Osteocyte (in vitro differentiated cells): ENCODE measurements at regions not wholly inside any gene's neighbourhood (a gene's known extent, or its start where the extent isn't known, plus 50 kb on each side); places are given as distances from the start of the nearest gene placed in this dataset.

Experiments used
- DNase-seq: peaks from one replicate; pipeline ENCODE4 v3.0.0; 2021; ENCODE audit warnings: mixed read lengths; ENCODE audit not compliant: unreplicated experiment; ENCODE audit errors: extremely low spot score
- H3K27ac Mint-ChIP-seq: one replicate; pipeline ENCODE4 v1.8.0; 2021; ENCODE audit warnings: mild to moderate bottlenecking, mixed read lengths; ENCODE audit not compliant: unreplicated experiment
- H3K27me3 Mint-ChIP-seq: one replicate; pipeline ENCODE4 v1.8.0; 2021; ENCODE audit warnings: mixed read lengths; ENCODE audit not compliant: unreplicated experiment
- H3K36me3 Mint-ChIP-seq: one replicate; pipeline ENCODE4 v1.8.0; 2021; ENCODE audit warnings: mixed read lengths; ENCODE audit not compliant: unreplicated experiment
- H3K4me1 Mint-ChIP-seq: one replicate; pipeline ENCODE4 v1.8.0; 2021; ENCODE audit warnings: mixed read lengths; ENCODE audit not compliant: unreplicated experiment
- H3K4me3 Mint-ChIP-seq: one replicate; pipeline ENCODE4 v1.8.0; 2021; ENCODE audit warnings: mild to moderate bottlenecking, moderate library complexity, mixed read lengths; ENCODE audit not compliant: unreplicated experiment
- H3K9me3 Mint-ChIP-seq: one replicate; pipeline ENCODE4 v1.8.0; 2021; ENCODE audit warnings: mixed read lengths; ENCODE audit not compliant: unreplicated experiment
- CTCF ChIP-seq: fragments of 200-600 bp; sonication (generic); IDR thresholded peaks from 2 replicates; pipeline ENCODE4 v1.5.0; 2021; ENCODE audit warnings: antibody characterized with exemption, mild to moderate bottlenecking, moderate library complexity

GRCh38 chr2:22217881-22218280 lies 1094.1 kb downstream of the TDRD15 start:
- no peaks in the 10 kb centered on the region for H3K36me3 Mint-ChIP-seq
- no peak for TF ChIP-seq CTCF
- peaks cover 11% of the 10 kb centered on the region for H3K9me3 Mint-ChIP-seq
- no peaks in the 10 kb centered on the region for H3K4me1 Mint-ChIP-seq
- H3K27me3 Mint-ChIP-seq = no peaks in the 10 kb centered on the region
- no peak for DNase-seq
- H3K27ac Mint-ChIP-seq = no peak overlapping the region
- H3K4me3 Mint-ChIP-seq = no peak overlapping the region

- Mint-ChIP-seq H3K27ac (no peak overlapping the region), H3K36me3 (no peaks in the 10 kb centered on the region), H3K9me3 (peaks cover 18% of the 10 kb centered on the region), H3K4me1 (no peaks in the 10 kb centered on the region), H3K4me3 (no peak overlapping the region), H3K27me3 (no peaks in the 10 kb centered on the region)
- no peak for DNase-seq
- no peak for TF ChIP-seq CTCF
Observed at GRCh38 chr2:22221006-22221405, 1097.2 kb downstream of the TDRD15 start.

GRCh38 chr2:22238967-22239366 lies 1115.2 kb downstream of the TDRD15 start:
- Mint-ChIP-seq H3K4me3 (no peak overlapping the region), H3K27me3 (no peaks in the 10 kb centered on the region), H3K9me3 (peaks cover 14% of the 10 kb centered on the region), H3K27ac (no peak overlapping the region), H3K36me3 (no peaks in the 10 kb centered on the region), H3K4me1 (no peaks in the 10 kb centered on the region)
- TF ChIP-seq CTCF = no peak
- DNase-seq = no peak

- H3K9me3 Mint-ChIP-seq = peaks cover 9% of the 10 kb centered on the region
- H3K4me1 Mint-ChIP-seq = no peaks in the 10 kb centered on the region
- H3K4me3 Mint-ChIP-seq = no peak overlapping the region
- no peak for DNase-seq
- TF ChIP-seq CTCF = no peak
- H3K36me3 Mint-ChIP-seq = no peaks in the 10 kb centered on the region
- no peaks in the 10 kb centered on the region for H3K27me3 Mint-ChIP-seq
- no peak overlapping the region for H3K27ac Mint-ChIP-seq
Observed at GRCh38 chr2:22247466-22247865, 1123.7 kb downstream of the TDRD15 start.

GRCh38 chr2:22248851-22249250 lies 1125.1 kb downstream of the TDRD15 start:
- Mint-ChIP-seq H3K36me3 (no peaks in the 10 kb centered on the region), H3K27ac (no peak overlapping the region), H3K4me3 (no peak overlapping the region), H3K9me3 (peaks cover 3% of the 10 kb centered on the region), H3K27me3 (no peaks in the 10 kb centered on the region), H3K4me1 (no peaks in the 10 kb centered on the region)
- TF ChIP-seq CTCF = no peak
- no peak for DNase-seq
